ENCODE measurements at regions not wholly inside any gene's neighbourhood (a gene's known extent, or its start where the extent isn't known, plus 50 kb on each side); places are given as distances from the start of the nearest gene placed in this dataset.
"Not testable (repeated sequence)": the region's sequence is repeated elsewhere in the genome, so short reads cannot be mapped to it uniquely, and the experiment has no call there.

DNA sequence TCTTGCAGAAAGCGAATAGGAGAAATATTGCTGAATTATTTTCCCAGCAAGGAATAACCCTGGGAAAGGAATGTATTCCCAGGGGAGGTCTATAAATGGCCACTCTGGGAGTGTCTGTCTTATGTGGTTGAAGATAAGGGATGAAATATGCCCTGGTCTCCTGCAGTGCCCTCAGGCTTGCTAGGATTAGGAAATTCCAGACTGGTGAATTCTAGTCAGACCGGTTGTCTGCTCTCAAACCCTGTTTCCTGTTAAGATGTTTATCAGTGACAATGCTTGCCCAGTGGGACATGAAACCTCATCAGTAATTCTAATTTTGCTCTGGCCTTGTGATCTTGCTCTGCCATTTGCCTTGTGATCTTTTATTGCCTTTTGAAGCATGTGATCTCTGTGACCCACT is 148.2 kb upstream of the CHODL start:
- intact Hi-C loops (cut with micrococcal nuclease); BruUV-seq (replicated peaks); H4K20me1 ChIP-seq (replicated peaks; ENCODE audit: control insufficient read depth, insufficient read depth, low read length): not testable (repeated sequence)

DNA sequence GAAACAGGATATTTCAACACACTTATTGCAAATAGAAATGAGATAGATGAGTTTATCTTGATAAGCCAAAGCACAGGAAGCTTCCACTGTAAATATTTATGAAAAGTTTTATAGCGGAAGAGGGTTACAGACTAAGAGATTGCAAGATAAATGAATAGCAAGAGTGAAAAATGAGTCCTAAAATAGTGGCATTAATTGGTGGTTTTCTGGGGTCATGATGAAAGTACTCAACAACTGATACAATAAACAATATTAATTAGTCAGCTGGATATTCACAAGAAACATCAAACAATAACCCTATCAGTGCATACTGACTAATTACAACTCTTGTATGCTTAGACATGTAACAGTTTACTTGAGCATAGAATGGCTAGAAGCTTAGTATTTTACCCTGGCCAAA is 154.8 kb upstream of the CHODL start:
- Histone ChIP-seq H3K36me3 (ENCODE audit: control insufficient read depth, insufficient read depth, low read length) (no peaks in the 10 kb centered on the region), H4K20me1 (replicated peaks; ENCODE audit: control insufficient read depth, insufficient read depth, low read length) (no peaks in the 10 kb centered on the region), H2AFZ (ENCODE audit: low read depth, low read length) (no peak overlapping the region), H3K9me1 (ENCODE audit: control insufficient read depth, insufficient read depth, low read length) (no peaks in the 10 kb centered on the region), H3K27me3 (ENCODE audit: control insufficient read depth in 2 of 2, insufficient read depth in 2 of 2, low read length in 2 of 2) (no peaks in the 10 kb centered on the region), H3K9me3 (replicated peaks; ENCODE audit: control insufficient read depth, insufficient read depth, low read depth, low read length) (no peaks in the 10 kb centered on the region), H3K27ac (ENCODE audit: extremely low read depth, low read depth, low read length) (no peak overlapping the region), H3K4me1 (replicated peaks in 1 of 2; ENCODE audit: control insufficient read depth in 2 of 2, insufficient read depth in 2 of 2, low read length in 2 of 2) (no peaks in the 10 kb centered on the region), H3K4me2 (ENCODE audit: insufficient read depth, low read length) (no peak overlapping the region), H3K79me2 (ENCODE audit: control insufficient read depth, insufficient read depth, low read length) (no peaks in the 10 kb centered on the region), H3K4me3 (no peak overlapping the region), H3K9ac (ENCODE audit: insufficient read depth in 1 of 2, low read depth in 2 of 2, low read length in 2 of 2) (no peak overlapping the region)
- intact Hi-C loops (cut with micrococcal nuclease) (no loop called here), in situ Hi-C loops (cut with MboI) (no loop called here)
- 0% methylated on average over 1 of the region's 1 CpG for WGBS (ENCODE audit: insufficient coverage, low coverage, missing lambda C conversion rate)
- POLR2A ChIA-PET, result no interaction called here
- ATAC-seq (no peak), DNase-seq (ENCODE audit: extremely low read depth in 1 of 4, low spot score in 3 of 4) (no peak), FAIRE-seq (no peak)
- BruUV-seq (replicated peaks), result no TSS peak
- CTCF ChIA-PET (ENCODE audit: low intra/inter-chr PET ratio), result no interaction called here
- TF ChIP-seq YBX1 (IDR thresholded peaks at IDR 0.05), result no peak
- TF ChIP-seq TAL1 (IDR thresholded peaks at IDR 0.05), result no peak

More for the DNA sequence above, 148.2 kb upstream of the CHODL start:
- CTCF ChIA-PET (ENCODE audit: low intra/inter-chr PET ratio); H2AFZ ChIP-seq (ENCODE audit: low read depth, low read length); H3K9me3 ChIP-seq (replicated peaks; ENCODE audit: control insufficient read depth, insufficient read depth, low read depth, low read length); H3K27me3 ChIP-seq (ENCODE audit: control insufficient read depth in 2 of 2, insufficient read depth in 2 of 2, low read length in 2 of 2); POLR2A ChIA-PET; H3K79me2 ChIP-seq (ENCODE audit: control insufficient read depth, insufficient read depth, low read length); in situ Hi-C loops (cut with MboI); H3K4me3 ChIP-seq; ATAC-seq; H3K36me3 ChIP-seq (ENCODE audit: control insufficient read depth, insufficient read depth, low read length); DNase-seq (ENCODE audit: extremely low read depth in 1 of 4, low spot score in 3 of 4); H3K27ac ChIP-seq (ENCODE audit: extremely low read depth, low read depth, low read length); FAIRE-seq; H3K4me2 ChIP-seq (ENCODE audit: insufficient read depth, low read length); H3K9me1 ChIP-seq (ENCODE audit: control insufficient read depth, insufficient read depth, low read length); H3K4me1 ChIP-seq (replicated peaks in 1 of 2; ENCODE audit: control insufficient read depth in 2 of 2, insufficient read depth in 2 of 2, low read length in 2 of 2); H3K9ac ChIP-seq (ENCODE audit: insufficient read depth in 1 of 2, low read depth in 2 of 2, low read length in 2 of 2): not testable (repeated sequence)
- 5% methylated on average over 2 of the region's 2 CpGs for WGBS (ENCODE audit: insufficient coverage, low coverage, missing lambda C conversion rate)
